ENCODE measurements at regions not wholly inside any gene's neighbourhood (a gene's known extent, or its start where the extent isn't known, plus 50 kb on each side); places are given as distances from the start of the nearest gene placed in this dataset.

- ChIA-PET CTCF (no interaction called here), POLR2A (no interaction called here)
- TF ChIP-seq POLR2AphosphoS5 (IDR thresholded peaks at IDR 0.05; ENCODE audit: low read depth, low read length): no peak
- TF ChIP-seq EP300 (IDR thresholded peaks at IDR 0.05; ENCODE audit: borderline replicate concordance in 1 of 2, low read depth in 1 of 2, low read length in 1 of 2): no peak
- TF ChIP-seq CTCF (IDR thresholded peaks at IDR 0.05): no peak
- TF ChIP-seq RXRA (IDR thresholded peaks at IDR 0.05; ENCODE audit: borderline replicate concordance, low read depth): no peak
- no peak for TF ChIP-seq RFX5 (IDR thresholded peaks at IDR 0.05; ENCODE audit: low read length)
- TF ChIP-seq RCOR1 (IDR thresholded peaks at IDR 0.05; ENCODE audit: low read length): no peak
- TF ChIP-seq JUND (IDR thresholded peaks at IDR 0.05): no peak
- no peak for TF ChIP-seq FOXM1 (IDR thresholded peaks at IDR 0.05; ENCODE audit: low read depth)
- no peak for TF ChIP-seq CHD2 (IDR thresholded peaks at IDR 0.05; ENCODE audit: low read length, partially characterized antibody)
- no peak for TF ChIP-seq USF2 (IDR thresholded peaks at IDR 0.05; ENCODE audit: borderline replicate concordance, low read depth, low read length)
- no peaks in the 10 kb centered on the region for H3K79me2 ChIP-seq (ENCODE audit: insufficient read depth)
- H3K27ac ChIP-seq (ENCODE audit: low read depth in 2 of 2, low read length in 1 of 2): no peak overlapping the region
- no peaks in the 10 kb centered on the region for H4K20me1 ChIP-seq (ENCODE audit: insufficient read depth)
- H3K36me3 ChIP-seq (replicated peaks in 1 of 2; ENCODE audit: control insufficient read depth in 1 of 2, insufficient read depth in 2 of 2, low read length in 1 of 2): no peaks in the 10 kb centered on the region
- DNase-seq: no peak
- H3K4me3 ChIP-seq (ENCODE audit: low read depth in 2 of 2, low read length in 1 of 2): no peak overlapping the region
- H3F3A ChIP-seq (replicated peaks; ENCODE audit: insufficient read depth): no peaks in the 10 kb centered on the region
- H3K27me3 ChIP-seq (ENCODE audit: insufficient read depth): no peaks in the 10 kb centered on the region
- no peak overlapping the region for H3K9ac ChIP-seq
- no peak overlapping the region for H2AFZ ChIP-seq (ENCODE audit: low read depth)
- 100% methylated on average over 2 of the region's 2 CpGs for WGBS (ENCODE audit: low lambda C conversion rate)
- H3K4me1 ChIP-seq (ENCODE audit: control insufficient read depth in 1 of 2, insufficient read depth in 2 of 2, low read depth in 1 of 2, low read length in 1 of 2): no peaks in the 10 kb centered on the region
- H3K4me2 ChIP-seq: no peak overlapping the region
- 0 out of 2 replicates have a peak, but pooled peaks cover 6% of the 10 kb centered on the region for H3K9me3 ChIP-seq
- H3K9me2 ChIP-seq: no peaks in the 10 kb centered on the region
These were observed 598.1 kb upstream of the CBLB start for GRCh38 chr3:106466881-106467280.

- Histone ChIP-seq H3K4me1 (ENCODE audit: control insufficient read depth in 1 of 2, insufficient read depth in 2 of 2, low read depth in 1 of 2, low read length in 1 of 2) (no peaks in the 10 kb centered on the region), H4K20me1 (ENCODE audit: insufficient read depth) (no peaks in the 10 kb centered on the region), H3F3A (replicated peaks; ENCODE audit: insufficient read depth) (peaks cover 5% of the 10 kb centered on the region), H3K79me2 (ENCODE audit: insufficient read depth) (no peaks in the 10 kb centered on the region), H3K27me3 (ENCODE audit: insufficient read depth) (no peaks in the 10 kb centered on the region), H3K27ac (ENCODE audit: low read depth in 2 of 2, low read length in 1 of 2) (no peak overlapping the region), H3K4me3 (ENCODE audit: low read depth in 2 of 2, low read length in 1 of 2) (no peak overlapping the region), H2AFZ (ENCODE audit: low read depth) (no peak overlapping the region), H3K9me3 (peaks cover 14% of the 10 kb centered on the region; the same call in 1 of the 2 replicates), H3K36me3 (replicated peaks in 1 of 2; ENCODE audit: control insufficient read depth in 1 of 2, insufficient read depth in 2 of 2, low read length in 1 of 2) (peaks cover 0 to under 1% of the 10 kb centered on the region in 2 experiments), H3K9me2 (no peaks in the 10 kb centered on the region), H3K4me2 (no peak overlapping the region), H3K9ac (no peak overlapping the region)
- 86% methylated on average over 7 of the region's 7 CpGs for WGBS (ENCODE audit: low lambda C conversion rate)
- ChIA-PET CTCF (no interaction called here), POLR2A (no interaction called here)
- no peak for DNase-seq
- TF ChIP-seq NRF1 (IDR thresholded peaks at IDR 0.05; ENCODE audit: low read depth, low read length): no peak
- no peak for TF ChIP-seq RCOR1 (IDR thresholded peaks at IDR 0.05; ENCODE audit: low read length)
- TF ChIP-seq RFX5 (IDR thresholded peaks at IDR 0.05; ENCODE audit: low read length): no peak
- no peak for TF ChIP-seq RXRA (IDR thresholded peaks at IDR 0.05; ENCODE audit: borderline replicate concordance, low read depth)
- TF ChIP-seq FOSL2 (IDR thresholded peaks at IDR 0.05; ENCODE audit: borderline replicate concordance, low read depth): no peak
- no peak for TF ChIP-seq MXI1 (IDR thresholded peaks at IDR 0.05; ENCODE audit: low read depth, low read length)
- no peak for TF ChIP-seq TEAD4 (IDR thresholded peaks at IDR 0.05; ENCODE audit: borderline replicate concordance, insufficient read depth)
- no peak for TF ChIP-seq GABPA (IDR thresholded peaks at IDR 0.05; ENCODE audit: low read depth)
- TF ChIP-seq TAF1 (IDR thresholded peaks at IDR 0.05; ENCODE audit: borderline replicate concordance, low read depth, low read length): no peak
- no peak for TF ChIP-seq POLR2AphosphoS5 (IDR thresholded peaks at IDR 0.05; ENCODE audit: low read depth, low read length)
- no peak for TF ChIP-seq MEF2A (IDR thresholded peaks at IDR 0.05; ENCODE audit: borderline replicate concordance, low read depth)
- TF ChIP-seq YY1 (IDR thresholded peaks at IDR 0.05; ENCODE audit: low read depth): no peak
- no peak for TF ChIP-seq FOXJ3 (CRISPR knock-in tag; IDR thresholded peaks at IDR 0.05)
- no peak for TF ChIP-seq ELF1 (IDR thresholded peaks at IDR 0.05)
- no peak for TF ChIP-seq SMC3 (IDR thresholded peaks at IDR 0.05; ENCODE audit: low read depth, low read length)
- no peak for TF ChIP-seq REST (IDR thresholded peaks at IDR 0.05; ENCODE audit: low read depth, low read length)
These were observed 605.0 kb upstream of the CBLB start for GRCh38 chr3:106473576-106474475.

Measured in SK-N-SH (cell line).